Sigmoid colon (tissue), 4 donors: ENCODE measurements at regions not wholly inside any gene's neighbourhood (a gene's known extent, or its start where the extent isn't known, plus 50 kb on each side); places are given as distances from the start of the nearest gene placed in this dataset.

ENCODE experiments used
- POLR2AphosphoS5 ChIP-seq, 4 donors: sonication (generic); formaldehyde crosslinking; IDR thresholded peaks; one replicate each; pipeline ENCODE4 v1.6.1; 2017; ENCODE audit warnings: antibody characterized with exemption in 4 of 4
- TF ChIP-seq, protein P1 (sequence below), 4 experiments: fragments of 450-650 bp in 3 of 4; fragments of 200-600 bp in 1 of 4; IDR thresholded peaks; one replicate each; pipeline ENCODE4 v1.5.1; 2016 to 2019; ENCODE audit warnings: antibody characterized with exemption in 4 of 4, mild to moderate bottlenecking in 3 of 4, moderate library complexity in 2 of 4

DNA sequence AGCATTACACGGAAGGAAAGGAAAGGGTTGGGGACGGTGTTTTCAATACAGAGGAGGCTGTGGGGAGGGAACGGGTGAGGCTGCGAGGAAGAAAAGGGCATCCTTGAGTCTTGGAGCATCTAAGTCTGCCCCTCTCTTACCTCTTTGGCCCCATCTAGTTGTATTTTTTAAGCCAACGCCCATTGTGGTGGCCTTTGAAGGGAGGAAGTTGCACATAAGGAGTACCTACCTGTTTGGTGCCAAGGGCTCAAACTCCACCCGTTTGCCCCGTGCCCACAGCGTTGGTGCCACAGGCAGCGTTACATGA, 146.1 kb upstream of the UMPS start:
- TF ChIP-seq, protein P1, sequence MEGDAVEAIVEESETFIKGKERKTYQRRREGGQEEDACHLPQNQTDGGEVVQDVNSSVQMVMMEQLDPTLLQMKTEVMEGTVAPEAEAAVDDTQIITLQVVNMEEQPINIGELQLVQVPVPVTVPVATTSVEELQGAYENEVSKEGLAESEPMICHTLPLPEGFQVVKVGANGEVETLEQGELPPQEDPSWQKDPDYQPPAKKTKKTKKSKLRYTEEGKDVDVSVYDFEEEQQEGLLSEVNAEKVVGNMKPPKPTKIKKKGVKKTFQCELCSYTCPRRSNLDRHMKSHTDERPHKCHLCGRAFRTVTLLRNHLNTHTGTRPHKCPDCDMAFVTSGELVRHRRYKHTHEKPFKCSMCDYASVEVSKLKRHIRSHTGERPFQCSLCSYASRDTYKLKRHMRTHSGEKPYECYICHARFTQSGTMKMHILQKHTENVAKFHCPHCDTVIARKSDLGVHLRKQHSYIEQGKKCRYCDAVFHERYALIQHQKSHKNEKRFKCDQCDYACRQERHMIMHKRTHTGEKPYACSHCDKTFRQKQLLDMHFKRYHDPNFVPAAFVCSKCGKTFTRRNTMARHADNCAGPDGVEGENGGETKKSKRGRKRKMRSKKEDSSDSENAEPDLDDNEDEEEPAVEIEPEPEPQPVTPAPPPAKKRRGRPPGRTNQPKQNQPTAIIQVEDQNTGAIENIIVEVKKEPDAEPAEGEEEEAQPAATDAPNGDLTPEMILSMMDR (IDR thresholded peaks at IDR 0.05) = no peak
- TF ChIP-seq POLR2AphosphoS5 (IDR thresholded peaks at IDR 0.05) = no peak
